ENCODE measurements at regions not wholly inside any gene's neighbourhood (a gene's known extent, or its start where the extent isn't known, plus 50 kb on each side); places are given as distances from the start of the nearest gene placed in this dataset.
"Not testable (repeated sequence)": the region's sequence is repeated elsewhere in the genome, so short reads cannot be mapped to it uniquely, and the experiment has no call there.

GRCh38 chr6:78383968-78384367, 483.4 kb upstream of the IRAK1BP1 start:
- intact Hi-C loops (cut with DNase I): no loop called here
- Histone ChIP-seq H3K27me3 (ENCODE audit: control insufficient read depth in 1 of 2, insufficient read depth in 2 of 2, low read length in 1 of 2) (no peaks in the 10 kb centered on the region), H3K4me3 (ENCODE audit: low read length in 2 of 2) (no peak overlapping the region), H3K9me3 (ENCODE audit: control insufficient read depth, low read length) (peaks cover 1% of the 10 kb centered on the region), H3K4me1 (ENCODE audit: control insufficient read depth in 1 of 2, insufficient read depth in 2 of 2, low read length in 2 of 2) (no peaks in the 10 kb centered on the region), H3K36me3 (ENCODE audit: control insufficient read depth in 1 of 2, insufficient read depth in 2 of 2, low read length in 1 of 2) (no peaks in the 10 kb centered on the region), H3K27ac (ENCODE audit: low read depth in 1 of 2, low read length in 2 of 2) (no peak overlapping the region)
- ATAC-seq (ENCODE audit: low FRiP score) (no peak), DNase-seq (no peak)
- WGBS, 2 donors: 45 to 49% methylated on average over 2 of the region's 2 CpGs

GRCh38 chr6:78386854-78387253, 480.5 kb upstream of the IRAK1BP1 start:
- DNase-seq; H3K4me3 ChIP-seq (ENCODE audit: low read length in 2 of 2); H3K4me1 ChIP-seq (ENCODE audit: control insufficient read depth in 1 of 2, insufficient read depth in 2 of 2, low read length in 2 of 2); intact Hi-C loops (cut with DNase I); H3K27me3 ChIP-seq (ENCODE audit: control insufficient read depth in 1 of 2, insufficient read depth in 2 of 2, low read length in 1 of 2); ATAC-seq (ENCODE audit: low FRiP score); H3K9me3 ChIP-seq (ENCODE audit: control insufficient read depth, low read length); H3K27ac ChIP-seq (ENCODE audit: low read depth in 1 of 2, low read length in 2 of 2); H3K36me3 ChIP-seq (ENCODE audit: control insufficient read depth in 1 of 2, insufficient read depth in 2 of 2, low read length in 1 of 2): not testable (repeated sequence)
- WGBS, 2 donors: 98 to 99% methylated on average over 2 of the region's 2 CpGs

- no peaks in the 10 kb centered on the region for H3K27me3 ChIP-seq (ENCODE audit: control insufficient read depth in 1 of 2, insufficient read depth in 2 of 2, low read length in 1 of 2)
- DNase-seq (no peak), ATAC-seq (ENCODE audit: low FRiP score) (no peak)
- H3K4me1 ChIP-seq (ENCODE audit: control insufficient read depth in 1 of 2, insufficient read depth in 2 of 2, low read length in 2 of 2): no peaks in the 10 kb centered on the region
- WGBS, 2 donors: 92 to 94% methylated on average over 1 of the region's 1 CpG
- no peaks in the 10 kb centered on the region for H3K9me3 ChIP-seq (ENCODE audit: control insufficient read depth, low read length)
- no peak overlapping the region for H3K4me3 ChIP-seq (ENCODE audit: low read length in 2 of 2)
- H3K36me3 ChIP-seq (ENCODE audit: control insufficient read depth in 1 of 2, insufficient read depth in 2 of 2, low read length in 1 of 2): no peaks in the 10 kb centered on the region
- no peak overlapping the region for H3K27ac ChIP-seq (ENCODE audit: low read depth in 1 of 2, low read length in 2 of 2)
- intact Hi-C loops (cut with DNase I): no loop called here
Measured at GRCh38 chr6:78390066-78390465, 477.3 kb upstream of the IRAK1BP1 start.

- Histone ChIP-seq H3K36me3 (ENCODE audit: control insufficient read depth in 1 of 2, insufficient read depth in 2 of 2, low read length in 1 of 2) (no peaks in the 10 kb centered on the region), H3K4me3 (ENCODE audit: low read length in 2 of 2) (no peak overlapping the region), H3K27me3 (ENCODE audit: control insufficient read depth in 1 of 2, insufficient read depth in 2 of 2, low read length in 1 of 2) (no peaks in the 10 kb centered on the region), H3K9me3 (ENCODE audit: control insufficient read depth, low read length) (no peaks in the 10 kb centered on the region), H3K27ac (ENCODE audit: low read depth in 1 of 2, low read length in 2 of 2) (no peak overlapping the region), H3K4me1 (ENCODE audit: control insufficient read depth in 1 of 2, insufficient read depth in 2 of 2, low read length in 2 of 2) (no peaks in the 10 kb centered on the region)
- 39 to 43% methylated on average over 3 of the region's 3 CpGs for WGBS, 2 donors
- DNase-seq (no peak), ATAC-seq (ENCODE audit: low FRiP score) (no peak)
- intact Hi-C loops (cut with DNase I): no loop called here
Measured at GRCh38 chr6:78397499-78397898, 469.9 kb upstream of the IRAK1BP1 start.

GRCh38 chr6:78398292-78398691, 469.1 kb upstream of the IRAK1BP1 start:
- H3K9me3 ChIP-seq (ENCODE audit: control insufficient read depth, low read length): no peaks in the 10 kb centered on the region
- no peak overlapping the region for H3K27ac ChIP-seq (ENCODE audit: low read depth in 1 of 2, low read length in 2 of 2)
- intact Hi-C loops (cut with DNase I): no loop called here
- DNase-seq: no peak
- no peak for ATAC-seq (ENCODE audit: low FRiP score)
- H3K27me3 ChIP-seq (ENCODE audit: control insufficient read depth in 1 of 2, insufficient read depth in 2 of 2, low read length in 1 of 2): no peaks in the 10 kb centered on the region
- no peak overlapping the region for H3K4me3 ChIP-seq (ENCODE audit: low read length in 2 of 2)
- H3K36me3 ChIP-seq (ENCODE audit: control insufficient read depth in 1 of 2, insufficient read depth in 2 of 2, low read length in 1 of 2): no peaks in the 10 kb centered on the region
- H3K4me1 ChIP-seq (ENCODE audit: control insufficient read depth in 1 of 2, insufficient read depth in 2 of 2, low read length in 2 of 2): no peaks in the 10 kb centered on the region
- WGBS, 2 donors: 72 to 73% methylated on average over 2 of the region's 2 CpGs

GRCh38 chr6:78400076-78400475, 467.3 kb upstream of the IRAK1BP1 start:
- DNase-seq (no peak), ATAC-seq (ENCODE audit: low FRiP score) (no peak)
- Histone ChIP-seq H3K36me3 (ENCODE audit: control insufficient read depth in 1 of 2, insufficient read depth in 2 of 2, low read length in 1 of 2) (no peaks in the 10 kb centered on the region), H3K27me3 (ENCODE audit: control insufficient read depth in 1 of 2, insufficient read depth in 2 of 2, low read length in 1 of 2) (no peaks in the 10 kb centered on the region), H3K4me1 (ENCODE audit: control insufficient read depth in 1 of 2, insufficient read depth in 2 of 2, low read length in 2 of 2) (no peaks in the 10 kb centered on the region), H3K4me3 (ENCODE audit: low read length in 2 of 2) (no peak overlapping the region), H3K27ac (ENCODE audit: low read depth in 1 of 2, low read length in 2 of 2) (no peak overlapping the region), H3K9me3 (ENCODE audit: control insufficient read depth, low read length) (no peaks in the 10 kb centered on the region)
- intact Hi-C loops (cut with DNase I): no loop called here
- WGBS, 2 donors: 68 to 70% methylated on average over 3 of the region's 3 CpGs

GRCh38 chr6:78427386-78427785, 440.0 kb upstream of the IRAK1BP1 start:
- Histone ChIP-seq H3K9me3 (ENCODE audit: control insufficient read depth, low read length) (peaks cover 1% of the 10 kb centered on the region), H3K4me1 (ENCODE audit: control insufficient read depth in 1 of 2, insufficient read depth in 2 of 2, low read length in 2 of 2) (no peaks in the 10 kb centered on the region), H3K27me3 (ENCODE audit: control insufficient read depth in 1 of 2, insufficient read depth in 2 of 2, low read length in 1 of 2) (no peaks in the 10 kb centered on the region), H3K4me3 (ENCODE audit: low read length in 2 of 2) (no peak overlapping the region), H3K36me3 (ENCODE audit: control insufficient read depth in 1 of 2, insufficient read depth in 2 of 2, low read length in 1 of 2) (no peaks in the 10 kb centered on the region), H3K27ac (ENCODE audit: low read depth in 1 of 2, low read length in 2 of 2) (no peak overlapping the region)
- 90 to 92% methylated on average over 1 of the region's 1 CpG for WGBS, 2 donors
- no peak for ATAC-seq (ENCODE audit: low FRiP score)
- intact Hi-C loops (cut with DNase I): no loop called here
- DNase-seq: no peak

GRCh38 chr6:78430521-78430920, 436.8 kb upstream of the IRAK1BP1 start:
- Histone ChIP-seq H3K27me3 (ENCODE audit: control insufficient read depth in 1 of 2, insufficient read depth in 2 of 2, low read length in 1 of 2) (no peaks in the 10 kb centered on the region), H3K36me3 (ENCODE audit: control insufficient read depth in 1 of 2, insufficient read depth in 2 of 2, low read length in 1 of 2) (no peaks in the 10 kb centered on the region), H3K4me3 (ENCODE audit: low read length in 2 of 2) (no peak overlapping the region), H3K27ac (ENCODE audit: low read depth in 1 of 2, low read length in 2 of 2) (no peak overlapping the region), H3K9me3 (ENCODE audit: control insufficient read depth, low read length) (no peaks in the 10 kb centered on the region), H3K4me1 (ENCODE audit: control insufficient read depth in 1 of 2, insufficient read depth in 2 of 2, low read length in 2 of 2) (no peaks in the 10 kb centered on the region)
- 49 to 64% methylated on average over 1 of the region's 1 CpG for WGBS, 2 donors
- no peak for ATAC-seq (ENCODE audit: low FRiP score)
- intact Hi-C loops (cut with DNase I): no loop called here
- no peak for DNase-seq

- Histone ChIP-seq H3K9me3 (ENCODE audit: control insufficient read depth, low read length) (no peaks in the 10 kb centered on the region), H3K4me3 (ENCODE audit: low read length in 2 of 2) (no peak overlapping the region), H3K4me1 (ENCODE audit: control insufficient read depth in 1 of 2, insufficient read depth in 2 of 2, low read length in 2 of 2) (no peaks in the 10 kb centered on the region), H3K27ac (ENCODE audit: low read depth in 1 of 2, low read length in 2 of 2) (no peak overlapping the region), H3K36me3 (ENCODE audit: control insufficient read depth in 1 of 2, insufficient read depth in 2 of 2, low read length in 1 of 2) (no peaks in the 10 kb centered on the region), H3K27me3 (ENCODE audit: control insufficient read depth in 1 of 2, insufficient read depth in 2 of 2, low read length in 1 of 2) (no peaks in the 10 kb centered on the region)
- no peak for DNase-seq
- intact Hi-C loops (cut with DNase I): no loop called here
- no peak for ATAC-seq (ENCODE audit: low FRiP score)
- 62 to 74% methylated on average over 2 of the region's 2 CpGs for WGBS, 2 donors
Measured at GRCh38 chr6:78435671-78436070, 431.7 kb upstream of the IRAK1BP1 start.

Measured in aorta (tissue), 5 donors.